Activated CD8-positive, alpha-beta T cell treated with anti-CD3 and anti-CD28 coated beads for 36 hours (primary cell): ENCODE measurements at regions not wholly inside any gene's neighbourhood (a gene's known extent, or its start where the extent isn't known, plus 50 kb on each side); places are given as distances from the start of the nearest gene placed in this dataset.

Source experiments
- ATAC-seq: fragments of 200-7000 bp; cut with Tn5 transposase; one replicate; pipeline ENCODE4 v1.10.0; 2021; ENCODE audit warnings: mild to moderate bottlenecking, moderate library complexity
- CTCF ChIA-PET: fragments of 350-600 bp; sonication (Branson Sonifier 250); formaldehyde crosslinking; loops from one replicate; lab custom pipeline; 2021; ENCODE audit warnings: antibody characterized with exemption; lab: Charles Lee
- POLR2A ChIA-PET: fragments of 350-600 bp; sonication (Branson Sonifier 250); formaldehyde crosslinking; loops from one replicate; lab custom pipeline; 2021; ENCODE audit warnings: antibody characterized with exemption; lab: Charles Lee
- DNase-seq: peaks from one replicate; pipeline ENCODE4 v3.0.0-alpha.2; 2020
- H3K27ac Mint-ChIP-seq: one replicate; pipeline ENCODE4 v1.8.0; 2021; ENCODE audit warnings: mild to moderate bottlenecking, mixed read lengths
- H3K27me3 Mint-ChIP-seq: one replicate; pipeline ENCODE4 v1.8.0; 2021; ENCODE audit warnings: mixed read lengths
- H3K36me3 Mint-ChIP-seq: one replicate; pipeline ENCODE4 v1.8.0; 2021; ENCODE audit warnings: low read depth, mixed read lengths
- H3K4me1 Mint-ChIP-seq: one replicate; pipeline ENCODE4 v1.8.0; 2021; ENCODE audit warnings: low read depth, mixed read lengths
- H3K4me3 Mint-ChIP-seq: one replicate; pipeline ENCODE4 v1.8.0; 2021; ENCODE audit warnings: mild to moderate bottlenecking, moderate library complexity, mixed read lengths
- H3K9me3 Mint-ChIP-seq: one replicate; pipeline ENCODE4 v1.8.0; 2021; ENCODE audit warnings: mixed read lengths
- intact Hi-C: fragments of 100-400 bp; cut with micrococcal nuclease; formaldehyde crosslinking; loops from one replicate; pipeline ENCODE4 v1.10.0; 2022
- TF ChIP-seq, protein P1 (sequence below): fragments of 200-600 bp; IDR thresholded peaks from one replicate; pipeline ENCODE4 v1.8.0; 2022; ENCODE audit warnings: antibody characterized with exemption, mild to moderate bottlenecking

- no peak overlapping the region for H3K27ac Mint-ChIP-seq
- intact Hi-C loops: no loop called here
- H3K4me3 Mint-ChIP-seq: no peak overlapping the region
- H3K9me3 Mint-ChIP-seq: peaks cover 6% of the 10 kb centered on the region
- CTCF ChIA-PET: no interaction called here
- TF ChIP-seq, protein P1, sequence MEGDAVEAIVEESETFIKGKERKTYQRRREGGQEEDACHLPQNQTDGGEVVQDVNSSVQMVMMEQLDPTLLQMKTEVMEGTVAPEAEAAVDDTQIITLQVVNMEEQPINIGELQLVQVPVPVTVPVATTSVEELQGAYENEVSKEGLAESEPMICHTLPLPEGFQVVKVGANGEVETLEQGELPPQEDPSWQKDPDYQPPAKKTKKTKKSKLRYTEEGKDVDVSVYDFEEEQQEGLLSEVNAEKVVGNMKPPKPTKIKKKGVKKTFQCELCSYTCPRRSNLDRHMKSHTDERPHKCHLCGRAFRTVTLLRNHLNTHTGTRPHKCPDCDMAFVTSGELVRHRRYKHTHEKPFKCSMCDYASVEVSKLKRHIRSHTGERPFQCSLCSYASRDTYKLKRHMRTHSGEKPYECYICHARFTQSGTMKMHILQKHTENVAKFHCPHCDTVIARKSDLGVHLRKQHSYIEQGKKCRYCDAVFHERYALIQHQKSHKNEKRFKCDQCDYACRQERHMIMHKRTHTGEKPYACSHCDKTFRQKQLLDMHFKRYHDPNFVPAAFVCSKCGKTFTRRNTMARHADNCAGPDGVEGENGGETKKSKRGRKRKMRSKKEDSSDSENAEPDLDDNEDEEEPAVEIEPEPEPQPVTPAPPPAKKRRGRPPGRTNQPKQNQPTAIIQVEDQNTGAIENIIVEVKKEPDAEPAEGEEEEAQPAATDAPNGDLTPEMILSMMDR: no peak
- DNase-seq (no peak), ATAC-seq (no peak)
- no peaks in the 10 kb centered on the region for H3K4me1 Mint-ChIP-seq
- POLR2A ChIA-PET: interaction anchor here (0.6 kb wide), 1 partner anchor 225 kb away, joined by 5 read pairs; no protein-coding TSS in a partner anchor
- H3K27me3 Mint-ChIP-seq: no peaks in the 10 kb centered on the region
- no peaks in the 10 kb centered on the region for H3K36me3 Mint-ChIP-seq
Measured at GRCh38 chr9:2346277-2346913, 275.2 kb upstream of the VLDLR start.

- Mint-ChIP-seq H3K4me1 (no peaks in the 10 kb centered on the region), H3K9me3 (peaks cover 6% of the 10 kb centered on the region), H3K27ac (no peak overlapping the region), H3K36me3 (no peaks in the 10 kb centered on the region), H3K27me3 (no peaks in the 10 kb centered on the region), H3K4me3 (no peak overlapping the region)
- POLR2A ChIA-PET: no interaction called here
- TF ChIP-seq, protein P1: no peak
- no peak for ATAC-seq
- CTCF ChIA-PET: no interaction called here
- intact Hi-C loops: no loop called here
- no peak for DNase-seq
Measured at GRCh38 chr9:2351324-2351723, 270.3 kb upstream of the VLDLR start.

GRCh38 chr9:2354216-2354615 lies 267.4 kb upstream of the VLDLR start:
- ATAC-seq: no peak
- H3K36me3 Mint-ChIP-seq: no peaks in the 10 kb centered on the region
- ChIA-PET POLR2A (no interaction called here), CTCF (no interaction called here)
- H3K4me1 Mint-ChIP-seq: no peaks in the 10 kb centered on the region
- no peak overlapping the region for H3K27ac Mint-ChIP-seq
- H3K9me3 Mint-ChIP-seq: no peaks in the 10 kb centered on the region
- no peak for DNase-seq
- intact Hi-C loops: no loop called here
- no peak overlapping the region for H3K4me3 Mint-ChIP-seq
- no peaks in the 10 kb centered on the region for H3K27me3 Mint-ChIP-seq
- TF ChIP-seq, protein P1: no peak

GRCh38 chr9:2354856-2355696 lies 266.5 kb upstream of the VLDLR start:
- H3K36me3 Mint-ChIP-seq: no peaks in the 10 kb centered on the region
- H3K27me3 Mint-ChIP-seq: no peaks in the 10 kb centered on the region
- CTCF ChIA-PET: no interaction called here
- H3K4me1 Mint-ChIP-seq: no peaks in the 10 kb centered on the region
- no peak overlapping the region for H3K4me3 Mint-ChIP-seq
- H3K27ac Mint-ChIP-seq: no peak overlapping the region
- DNase-seq (no peak), ATAC-seq (no peak)
- intact Hi-C loops: no loop called here
- TF ChIP-seq, protein P1: no peak
- H3K9me3 Mint-ChIP-seq: no peaks in the 10 kb centered on the region
- POLR2A ChIA-PET: no interaction called here

DNA sequence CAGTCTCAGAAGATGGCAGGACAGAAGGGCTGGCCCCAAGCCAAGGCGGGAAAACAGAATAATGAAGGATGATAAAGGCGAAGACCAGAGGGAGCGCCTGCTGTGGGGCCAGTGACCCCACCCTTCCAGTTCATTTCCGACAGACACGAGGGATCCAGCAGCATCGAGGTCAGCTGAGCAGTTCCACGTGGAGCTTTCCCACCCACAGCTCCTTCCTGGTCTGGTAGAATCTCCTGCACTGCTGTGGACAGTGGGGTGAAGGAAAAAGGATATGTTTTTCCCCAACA lies 265.9 kb upstream of the VLDLR start:
- CTCF ChIA-PET: no interaction called here
- intact Hi-C loops: no loop called here

More for the DNA sequence above, 265.9 kb upstream of the VLDLR start:
- Mint-ChIP-seq H3K4me3 (no peak overlapping the region), H3K9me3 (no peaks in the 10 kb centered on the region), H3K27me3 (no peaks in the 10 kb centered on the region), H3K27ac (no peak overlapping the region), H3K36me3 (no peaks in the 10 kb centered on the region), H3K4me1 (no peaks in the 10 kb centered on the region)
- ATAC-seq: no peak
- POLR2A ChIA-PET: no interaction called here
- TF ChIP-seq, protein P1: no peak
- no peak for DNase-seq
